Occipital lobe (tissue), 1 donor: ENCODE measurements at regions not wholly inside any gene's neighbourhood (a gene's known extent, or its start where the extent isn't known, plus 50 kb on each side); places are given as distances from the start of the nearest gene placed in this dataset.
A peak's percentile ranks its signal among the peaks of the same experiment; 100 is the strongest.

Experiments used
- DNase-seq: peaks from one replicate; lab custom pipeline; 2025; lab: John Stamatoyannopoulos, UW

DNA sequence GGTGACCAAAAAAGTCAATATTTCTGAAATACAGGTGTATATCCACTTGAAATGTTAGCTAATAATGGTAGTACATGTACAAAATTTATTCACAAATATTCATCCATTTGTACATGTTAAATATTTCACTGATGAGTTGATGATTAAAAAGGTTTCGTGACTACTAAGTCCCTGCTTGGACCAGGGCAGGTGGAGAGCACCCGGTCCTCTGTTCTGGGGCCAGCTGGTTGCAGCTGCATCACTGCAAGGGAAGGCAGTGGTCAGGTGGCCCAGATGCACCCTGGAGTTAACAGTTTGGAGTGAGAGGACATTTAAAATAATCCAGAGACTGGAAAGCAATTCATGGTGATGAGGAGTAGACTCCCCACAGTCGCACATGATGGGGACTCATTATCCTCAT lies 141.2 kb downstream of the ZBTB18 start:
- DNase-seq, result no peak

DNA sequence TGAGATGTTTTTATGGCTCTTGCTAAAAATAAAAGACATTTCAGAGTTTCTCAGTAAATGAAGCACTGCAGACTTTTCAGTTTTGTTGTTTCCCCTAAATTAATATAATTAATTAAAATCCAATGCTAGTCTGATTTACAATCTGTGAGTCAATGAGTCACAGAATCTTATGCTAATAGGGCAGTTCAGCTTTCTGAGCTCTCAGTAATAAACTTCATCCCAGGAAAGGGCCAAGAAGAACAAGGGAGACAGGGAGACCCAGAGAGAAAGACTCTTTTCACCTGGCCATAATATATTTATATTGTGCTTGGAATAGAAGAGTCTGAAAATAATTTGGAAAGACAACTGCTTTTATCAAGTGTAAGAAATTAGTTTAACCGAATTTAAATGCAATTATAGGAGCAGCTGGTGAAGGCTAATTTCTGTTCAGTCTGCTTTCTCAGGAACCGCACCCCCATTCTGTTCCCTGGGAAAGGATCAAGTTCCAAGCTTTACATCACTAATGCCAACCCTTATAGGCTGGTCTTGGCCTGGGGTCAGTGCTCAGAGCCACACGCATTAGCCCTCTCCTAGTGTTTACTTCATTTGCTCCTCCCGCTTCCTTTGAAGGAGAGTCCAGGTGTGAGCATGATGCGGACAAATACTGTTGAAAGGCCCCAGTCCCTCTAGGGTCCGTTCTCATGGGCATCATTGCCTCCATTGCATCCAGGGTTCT lies 145.6 kb downstream of the ZBTB18 start:
- DNase-seq, result no peak

GRCh38 chr1:244197851-244198375 lies 146.8 kb downstream of the ZBTB18 start:
- DNase-seq, result no peak

DNA sequence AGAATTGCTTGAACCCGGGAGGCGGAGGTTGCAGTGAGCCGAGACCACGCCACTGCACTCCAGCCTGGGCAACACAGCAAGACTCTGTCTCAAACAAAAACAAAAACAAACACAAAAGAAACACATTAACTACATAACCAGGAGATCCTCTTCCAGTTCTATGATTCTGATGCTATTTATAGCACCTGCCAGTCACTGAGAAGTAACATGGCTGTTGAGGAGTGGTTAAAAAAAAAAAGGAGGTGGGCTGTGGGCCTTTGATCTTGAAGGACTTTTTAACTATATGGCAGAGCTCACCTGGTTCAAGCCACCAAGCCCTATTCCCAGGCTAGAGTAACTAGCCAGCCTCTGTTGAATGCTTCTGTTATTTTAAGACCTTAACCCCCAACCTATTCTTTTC lies 148.8 kb downstream of the ZBTB18 start:
- no peak for DNase-seq

- DNase-seq, result no peak
These were observed 149.5 kb downstream of the ZBTB18 start for GRCh38 chr1:244200596-244200995.

DNA sequence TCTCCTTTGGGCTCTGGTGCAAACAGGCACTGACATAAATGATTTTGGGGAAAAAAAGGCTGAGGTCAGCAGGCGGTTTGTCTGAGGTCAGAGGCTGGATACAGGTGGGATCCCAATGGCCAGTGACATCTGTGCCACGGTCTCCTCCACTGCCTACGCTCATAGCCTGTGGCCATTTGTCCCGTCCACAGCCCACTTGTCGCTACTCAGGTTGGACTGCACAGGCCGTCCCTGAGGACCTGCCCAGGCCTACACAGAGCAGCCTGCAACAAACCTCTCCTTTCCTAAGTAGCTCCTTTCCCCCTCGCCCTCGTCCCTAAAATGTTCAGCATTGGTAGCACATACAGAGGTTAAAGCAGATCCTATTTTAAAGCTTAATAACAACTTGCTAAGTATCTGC lies 150.7 kb downstream of the ZBTB18 start:
- DNase-seq, result no peak

- no peak for DNase-seq
These were observed 152.9 kb downstream of the ZBTB18 start for GRCh38 chr1:244204004-244204403.

GRCh38 chr1:244205171-244205570 lies 154.1 kb downstream of the ZBTB18 start:
- no peak for DNase-seq

- DNase-seq, result no peak
These were observed 154.8 kb downstream of the ZBTB18 start for GRCh38 chr1:244205906-244206305.

- DNase-seq, result no peak
These were observed 156.2 kb downstream of the ZBTB18 start for GRCh38 chr1:244207042-244207934.

GRCh38 chr1:244207935-244208244 lies 156.8 kb downstream of the ZBTB18 start:
- DNase-seq, result no peak

DNA sequence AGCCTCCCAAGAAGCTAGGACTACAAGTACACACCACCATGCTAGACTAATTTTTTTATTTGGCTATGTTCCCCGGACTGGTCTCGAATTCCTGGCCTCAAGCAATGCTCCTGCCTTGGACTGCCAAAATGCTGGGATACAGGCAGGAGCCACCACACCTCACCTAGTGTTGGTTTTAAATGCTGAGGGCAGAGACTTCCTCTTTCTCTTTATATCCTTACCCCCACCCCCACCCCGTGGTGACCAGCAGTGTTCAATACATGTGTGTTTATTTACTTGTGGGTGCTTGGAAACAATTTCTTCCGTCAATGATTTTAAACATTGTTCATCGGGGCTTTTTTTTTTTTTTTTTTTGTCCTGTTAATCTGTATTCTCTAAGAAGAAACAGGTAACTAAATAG lies 158.9 kb downstream of the ZBTB18 start:
- no peak for DNase-seq

DNA sequence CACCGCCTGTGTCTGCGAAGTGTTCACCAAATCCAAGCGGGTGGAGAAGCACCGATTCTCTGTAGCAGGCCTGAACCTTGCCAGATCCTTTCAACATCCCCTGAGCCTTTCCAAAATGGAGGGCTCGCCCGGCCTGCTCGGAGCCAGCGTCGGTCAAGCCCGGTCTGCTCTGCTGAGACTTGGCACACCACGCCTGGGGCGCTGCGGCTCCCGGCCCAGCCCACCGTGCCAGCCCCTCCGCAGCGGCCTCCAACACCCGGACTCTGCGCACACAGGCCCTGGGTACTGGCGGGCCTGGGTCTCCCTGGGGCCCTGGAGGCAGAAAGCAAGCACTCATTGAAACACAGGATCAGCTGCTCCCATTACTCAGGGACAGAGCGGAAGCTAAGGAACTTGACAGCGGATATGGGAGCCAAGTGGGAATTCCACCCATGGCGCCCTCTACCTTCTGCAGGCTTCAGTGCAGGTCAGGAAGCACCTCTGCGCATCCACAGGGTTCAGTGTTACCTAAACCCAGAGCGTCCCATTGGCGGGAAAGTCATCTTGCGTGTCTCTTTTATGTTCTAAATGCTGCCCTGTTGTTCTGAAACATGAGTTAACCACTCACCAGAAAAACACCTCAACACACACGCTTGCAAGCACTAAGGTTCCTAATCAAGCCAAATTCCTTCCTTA lies 159.9 kb downstream of the ZBTB18 start:
- no peak for DNase-seq

DNA sequence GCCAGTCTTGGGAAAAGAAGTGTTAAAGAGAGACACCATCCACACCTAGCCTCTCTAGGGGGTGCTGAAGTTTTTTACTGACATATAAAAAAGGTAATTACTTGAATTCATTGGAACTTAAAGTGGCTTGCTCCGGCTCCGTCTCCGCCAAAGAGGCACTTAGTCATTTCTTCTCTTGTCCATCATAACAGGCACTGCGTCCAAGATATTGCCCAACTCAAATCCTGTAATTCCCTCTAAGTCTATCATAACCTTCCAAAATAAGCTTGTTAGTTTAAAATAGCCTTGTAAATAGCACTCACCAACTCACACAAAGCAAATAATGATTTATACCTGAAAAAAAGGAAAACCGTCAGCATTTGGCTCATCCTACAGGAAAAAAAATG lies 160.5 kb downstream of the ZBTB18 start:
- no peak for DNase-seq

DNA sequence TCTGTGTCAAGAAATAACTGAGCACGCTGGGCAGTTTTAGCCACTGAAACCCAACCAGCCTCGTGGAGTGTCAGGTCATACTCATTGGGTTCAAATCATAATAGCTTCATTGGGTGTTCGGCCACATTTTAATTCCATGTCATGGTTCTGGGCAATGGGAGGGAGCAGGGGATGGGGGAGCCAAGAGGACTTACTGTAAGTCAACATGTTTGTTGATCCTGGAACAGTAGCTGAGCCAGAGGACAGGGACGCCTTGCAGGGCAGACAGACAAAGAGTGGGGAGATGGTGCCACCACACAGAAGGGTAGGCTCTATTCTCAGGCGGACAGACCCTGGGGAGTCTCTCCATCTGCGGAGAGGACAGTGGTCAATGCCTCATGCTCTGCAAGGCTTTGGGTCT lies 161.1 kb downstream of the ZBTB18 start:
- no peak for DNase-seq

- no peak for DNase-seq
These were observed 161.9 kb downstream of the ZBTB18 start for GRCh38 chr1:244212797-244213475.

- no peak for DNase-seq
These were observed 163.2 kb downstream of the ZBTB18 start for GRCh38 chr1:244214009-244214967.

DNA sequence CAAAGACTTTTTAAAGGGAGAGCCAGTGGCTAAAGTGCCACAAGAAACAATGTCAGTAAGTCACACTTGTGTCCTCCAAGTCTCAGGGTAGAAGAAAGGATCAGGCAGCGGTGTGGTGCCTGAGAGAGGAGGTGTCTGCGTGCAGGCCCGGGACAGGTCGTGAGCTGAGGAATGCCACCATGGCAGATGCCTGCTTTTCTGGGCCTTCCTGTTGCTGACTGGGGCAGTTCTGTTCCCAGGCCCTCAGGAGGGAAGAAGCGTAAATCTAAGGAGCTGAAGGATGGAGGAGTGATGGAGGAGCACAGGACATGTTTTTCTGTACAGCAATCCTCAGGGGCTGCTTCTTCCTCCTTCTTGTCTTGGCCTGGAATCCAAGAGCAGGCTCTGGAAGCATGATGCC lies 165.8 kb downstream of the ZBTB18 start:
- DNase-seq, result no peak

GRCh38 chr1:244217711-244218110 lies 166.6 kb downstream of the ZBTB18 start:
- DNase-seq, result no peak

DNA sequence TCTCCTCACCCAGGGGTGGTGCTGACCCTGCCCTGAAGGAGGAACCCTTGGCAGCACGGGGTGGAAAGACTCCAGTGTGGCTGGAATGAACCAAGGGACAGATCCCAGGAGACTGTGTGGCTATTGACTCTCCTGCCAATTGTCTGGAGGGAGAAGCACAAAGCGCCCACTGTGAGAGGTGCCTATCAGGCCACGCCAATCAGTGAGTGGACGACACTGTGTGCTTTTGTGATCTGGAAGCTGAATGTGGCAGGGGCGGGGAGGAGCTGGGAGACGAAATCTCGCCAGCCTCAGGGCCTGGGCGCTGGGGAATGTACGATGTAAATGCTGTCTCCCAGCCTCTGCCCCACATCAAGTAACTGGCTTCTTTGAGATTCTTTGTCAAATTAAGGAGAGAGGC lies 167.1 kb downstream of the ZBTB18 start:
- peak; percentile 49 for DNase-seq

DNA sequence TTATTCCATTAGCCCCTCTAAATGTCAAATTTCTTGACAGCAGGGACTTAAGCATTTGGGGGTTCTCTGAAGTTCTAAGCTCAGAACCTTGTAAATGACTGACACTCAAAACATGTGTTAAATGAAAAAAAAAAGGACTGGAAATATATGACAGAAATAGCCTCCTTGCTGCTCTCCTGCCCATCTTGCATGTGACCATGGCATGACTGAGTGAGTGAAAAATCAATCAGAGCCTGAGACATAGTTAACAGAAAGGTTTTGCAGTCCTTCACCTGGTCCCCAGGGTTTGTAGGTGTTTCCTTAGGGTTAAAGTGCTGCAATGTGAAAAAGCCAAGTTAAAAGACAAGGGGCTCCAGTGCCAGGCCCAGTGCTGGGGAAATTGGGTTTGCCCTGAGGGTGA lies 168.1 kb downstream of the ZBTB18 start:
- DNase-seq, result no peak
